GM23338 (cell line): ENCODE measurements at regions not wholly inside any gene's neighbourhood (a gene's known extent, or its start where the extent isn't known, plus 50 kb on each side); places are given as distances from the start of the nearest gene placed in this dataset.

Experiments used
- ATAC-seq: fragments of 200-7000 bp; cut with Tn5 transposase; 3 replicates; pipeline ENCODE4 v1.9.1; 2020
- DNase-seq: peaks from one replicate; pipeline ENCODE4 v3.0.0-alpha.2; 2015; ENCODE audit warnings: low spot score
- H2AFZ ChIP-seq: fragments of 200-600 bp; sonication (generic); 2 replicates; pipeline ENCODE4 v1.8.0; 2016; ENCODE audit warnings: antibody characterized with exemption, mild to moderate bottlenecking, moderate library complexity
- H3F3A ChIP-seq: fragments of 200-600 bp; sonication (generic); replicated peaks from 2 replicates; pipeline ENCODE4 v1.8.0; 2017; ENCODE audit warnings: antibody characterized with exemption, mixed run types, low read depth
- H3K27ac ChIP-seq: fragments of 200-600 bp; sonication (generic); 2 replicates; pipeline ENCODE4 v1.6.1; 2016; ENCODE audit warnings: low read depth
- H3K27me3 ChIP-seq: fragments of 200-600 bp; sonication (generic); 2 replicates; pipeline ENCODE4 v1.8.0; 2016; ENCODE audit warnings: mild to moderate bottlenecking, mixed run types, moderate library complexity; ENCODE audit not compliant: insufficient read depth
- H3K36me3 ChIP-seq: fragments of 200-600 bp; sonication (generic); 2 replicates; pipeline ENCODE4 v1.8.0; 2016; ENCODE audit warnings: mild to moderate bottlenecking; ENCODE audit not compliant: insufficient read depth
- H3K4me1 ChIP-seq: fragments of 200-600 bp; sonication (generic); 2 replicates; pipeline ENCODE4 v1.8.0; 2016; ENCODE audit warnings: mild to moderate bottlenecking, moderate library complexity; ENCODE audit not compliant: insufficient read depth
- H3K4me2 ChIP-seq: fragments of 200-600 bp; sonication (generic); 2 replicates; pipeline ENCODE4 v1.7.1; 2017; ENCODE audit warnings: mixed run types
- H3K4me3 ChIP-seq: fragments of 200-600 bp; sonication (generic); 2 replicates; pipeline ENCODE4 v1.6.1; 2016; ENCODE audit warnings: mixed run types
- H3K79me2 ChIP-seq: fragments of 200-600 bp; sonication (generic); replicated peaks from 2 replicates; pipeline ENCODE4 v1.8.0; 2017; ENCODE audit warnings: mild to moderate bottlenecking; ENCODE audit not compliant: insufficient read depth
- H3K9me2 ChIP-seq: fragments of 200-600 bp; sonication (generic); 2 replicates; pipeline ENCODE4 v1.8.0; 2017; ENCODE audit not compliant: insufficient read depth
- H4K20me1 ChIP-seq: fragments of 200-600 bp; sonication (generic); replicated peaks from 2 replicates; pipeline ENCODE4 v1.8.0; 2017; ENCODE audit warnings: mild to moderate bottlenecking; ENCODE audit not compliant: insufficient read depth
- H3K27ac Mint-ChIP-seq: 2 replicates; pipeline ENCODE4 v1.8.0; 2020; ENCODE audit warnings: inconsistent platforms, mild to moderate bottlenecking, moderate library complexity, mixed read lengths
- H3K27me3 Mint-ChIP-seq: 3 replicates; pipeline ENCODE4 v1.8.0; 2022; ENCODE audit warnings: low read depth, mild to moderate bottlenecking, moderate library complexity, mixed read lengths, inconsistent platforms; ENCODE audit not compliant: insufficient read depth, poor library complexity
- H3K36me3 Mint-ChIP-seq: 3 replicates; pipeline ENCODE4 v1.8.0; 2021; ENCODE audit warnings: low read depth, mild to moderate bottlenecking, inconsistent platforms, moderate library complexity, mixed read lengths
- H3K4me1 Mint-ChIP-seq: 3 replicates; pipeline ENCODE4 v1.8.0; 2020; ENCODE audit warnings: mild to moderate bottlenecking, inconsistent platforms, mixed read lengths
- H3K4me3 Mint-ChIP-seq: 3 replicates; pipeline ENCODE4 v1.8.0; 2021; ENCODE audit warnings: moderate library complexity, mild to moderate bottlenecking, inconsistent platforms, mixed read lengths
- H3K9me3 Mint-ChIP-seq: 3 replicates; pipeline ENCODE4 v1.8.0; 2020; ENCODE audit warnings: moderate library complexity, mild to moderate bottlenecking, inconsistent platforms, mixed read lengths
- CREB1 ChIP-seq: fragments of 250-450 bp; sonication (Bioruptor Pico); IDR thresholded peaks from 2 replicates; pipeline ENCODE4 v1.5.0; 2020; ENCODE audit warnings: low read depth, mild to moderate bottlenecking, moderate library complexity
- EZH2 ChIP-seq: fragments of 200-600 bp; sonication (generic); IDR thresholded peaks from one replicate; pipeline ENCODE4 v1.8.0; 2017; ENCODE audit warnings: antibody characterized with exemption, mild to moderate bottlenecking, low read depth; ENCODE audit not compliant: unreplicated experiment
- EZH2phosphoT487 ChIP-seq: fragments of 200-600 bp; sonication (generic); IDR thresholded peaks from one replicate; pipeline ENCODE4 v1.8.1; 2018; ENCODE audit warnings: antibody characterized with exemption; ENCODE audit not compliant: unreplicated experiment
- JUNB ChIP-seq: IDR thresholded peaks from one replicate; pipeline ENCODE4 v1.6.1; 2016; ENCODE audit warnings: antibody characterized with exemption; ENCODE audit not compliant: unreplicated experiment
- NANOG ChIP-seq: IDR thresholded peaks from 2 replicates; pipeline ENCODE4 v1.6.1; 2016; ENCODE audit warnings: antibody characterized with exemption, borderline replicate concordance
- POLR2AphosphoS5 ChIP-seq: IDR thresholded peaks from 2 replicates; pipeline ENCODE4 v1.6.1; 2016; ENCODE audit warnings: antibody characterized with exemption, low read depth
- STAT1 ChIP-seq: IDR thresholded peaks from one replicate; pipeline ENCODE4 v1.6.1; 2016; ENCODE audit warnings: antibody characterized with exemption; ENCODE audit not compliant: unreplicated experiment
- ZNF114 ChIP-seq: fragments of 250-450 bp; sonication (Bioruptor Pico); IDR thresholded peaks from 2 replicates; pipeline ENCODE4 v1.5.0; 2020; ENCODE audit warnings: mild to moderate bottlenecking, moderate library complexity
- ZNF331 ChIP-seq: fragments of 250-450 bp; sonication (Bioruptor Pico); IDR thresholded peaks from 2 replicates; pipeline ENCODE4 v1.5.0; 2020; ENCODE audit warnings: low read depth, mild to moderate bottlenecking, moderate library complexity
- TF ChIP-seq, protein P1 (sequence below), 2 experiments: fragments of 200-600 bp in 1 of 2; sonication (generic) in 1 of 2; conservative IDR thresholded peaks; 2 replicates each; pipeline versions ENCODE4 v1.5.1 to v1.6.1; 2016 to 2017; ENCODE audit warnings: antibody characterized with exemption in 2 of 2, low read depth in 2 of 2, mild to moderate bottlenecking in 2 of 2, moderate library complexity in 1 of 2
- TF ChIP-seq, protein P2 (sequence below): IDR thresholded peaks from 2 replicates; pipeline ENCODE4 v1.6.1; 2016; ENCODE audit warnings: antibody characterized with exemption
- TF ChIP-seq, protein P3 (sequence below): fragments of 250-450 bp; sonication (Bioruptor Pico); IDR thresholded peaks from 2 replicates; pipeline ENCODE4 v1.5.0; 2020; ENCODE audit warnings: mild to moderate bottlenecking, moderate library complexity
- TF ChIP-seq, protein P4 (sequence below): IDR thresholded peaks from one replicate; pipeline ENCODE4 v1.6.1; 2018; ENCODE audit warnings: antibody characterized with exemption; ENCODE audit not compliant: unreplicated experiment

DNA sequence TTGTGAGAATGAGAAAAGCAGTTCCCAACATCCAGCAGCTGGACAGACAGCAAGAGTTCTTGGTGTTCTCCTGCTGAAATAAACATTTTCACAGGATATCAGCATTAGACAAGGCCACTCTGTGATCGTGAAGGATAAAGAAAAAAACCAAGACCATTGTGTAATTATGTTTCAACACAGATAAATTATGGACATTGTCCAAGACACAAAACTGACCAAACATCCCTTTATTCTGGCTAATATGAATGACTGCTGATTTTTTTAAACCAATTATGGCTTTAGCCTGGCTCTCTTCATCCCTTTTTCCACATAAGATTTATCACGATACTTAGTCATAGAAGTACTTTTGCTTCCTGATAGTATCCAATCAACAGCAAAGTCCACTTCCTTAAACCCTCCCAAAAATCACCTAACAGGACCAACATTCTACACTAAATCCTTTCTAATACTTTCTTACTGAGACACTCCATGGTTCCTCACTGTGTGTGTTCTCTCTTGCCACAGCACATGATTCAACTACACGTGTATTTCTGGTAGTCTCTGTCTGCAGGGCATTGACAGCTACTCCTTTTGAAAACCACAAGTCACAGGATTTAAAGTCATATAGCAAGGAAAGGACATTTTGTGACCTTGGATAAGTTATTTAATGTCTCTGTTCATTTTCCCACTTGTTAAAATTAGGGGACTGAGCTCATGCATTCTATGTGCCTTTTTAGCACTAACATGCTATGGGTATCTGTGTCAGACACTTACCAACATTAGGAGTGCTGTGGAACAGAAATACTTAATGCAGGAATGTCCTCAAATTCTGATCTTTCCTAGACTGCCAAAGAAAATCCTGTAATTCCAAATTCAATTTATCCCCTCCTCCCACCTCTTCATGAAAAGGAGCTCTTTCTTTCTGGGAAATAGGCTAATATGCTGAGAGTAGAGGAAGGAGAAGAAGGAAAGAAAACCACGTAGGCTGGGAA, 137.2 kb upstream of the PGRMC2 start:
- H3K9me2 ChIP-seq: peaks cover 3% of the 10 kb centered on the region; the same call in 1 of the 2 replicates
- H3K4me3 Mint-ChIP-seq: no peak overlapping the region
- TF ChIP-seq ZNF114 (CRISPR knock-in tag): no peak
- no peak for TF ChIP-seq NANOG
- TF ChIP-seq, protein P1, sequence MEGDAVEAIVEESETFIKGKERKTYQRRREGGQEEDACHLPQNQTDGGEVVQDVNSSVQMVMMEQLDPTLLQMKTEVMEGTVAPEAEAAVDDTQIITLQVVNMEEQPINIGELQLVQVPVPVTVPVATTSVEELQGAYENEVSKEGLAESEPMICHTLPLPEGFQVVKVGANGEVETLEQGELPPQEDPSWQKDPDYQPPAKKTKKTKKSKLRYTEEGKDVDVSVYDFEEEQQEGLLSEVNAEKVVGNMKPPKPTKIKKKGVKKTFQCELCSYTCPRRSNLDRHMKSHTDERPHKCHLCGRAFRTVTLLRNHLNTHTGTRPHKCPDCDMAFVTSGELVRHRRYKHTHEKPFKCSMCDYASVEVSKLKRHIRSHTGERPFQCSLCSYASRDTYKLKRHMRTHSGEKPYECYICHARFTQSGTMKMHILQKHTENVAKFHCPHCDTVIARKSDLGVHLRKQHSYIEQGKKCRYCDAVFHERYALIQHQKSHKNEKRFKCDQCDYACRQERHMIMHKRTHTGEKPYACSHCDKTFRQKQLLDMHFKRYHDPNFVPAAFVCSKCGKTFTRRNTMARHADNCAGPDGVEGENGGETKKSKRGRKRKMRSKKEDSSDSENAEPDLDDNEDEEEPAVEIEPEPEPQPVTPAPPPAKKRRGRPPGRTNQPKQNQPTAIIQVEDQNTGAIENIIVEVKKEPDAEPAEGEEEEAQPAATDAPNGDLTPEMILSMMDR (conservative IDR thresholded peaks at IDR 0.05; ENCODE audit: low read depth in 2 of 2): no peak
- TF ChIP-seq CREB1 (CRISPR knock-in tag): no peak
- TF ChIP-seq STAT1: no peak
- TF ChIP-seq, protein P2, sequence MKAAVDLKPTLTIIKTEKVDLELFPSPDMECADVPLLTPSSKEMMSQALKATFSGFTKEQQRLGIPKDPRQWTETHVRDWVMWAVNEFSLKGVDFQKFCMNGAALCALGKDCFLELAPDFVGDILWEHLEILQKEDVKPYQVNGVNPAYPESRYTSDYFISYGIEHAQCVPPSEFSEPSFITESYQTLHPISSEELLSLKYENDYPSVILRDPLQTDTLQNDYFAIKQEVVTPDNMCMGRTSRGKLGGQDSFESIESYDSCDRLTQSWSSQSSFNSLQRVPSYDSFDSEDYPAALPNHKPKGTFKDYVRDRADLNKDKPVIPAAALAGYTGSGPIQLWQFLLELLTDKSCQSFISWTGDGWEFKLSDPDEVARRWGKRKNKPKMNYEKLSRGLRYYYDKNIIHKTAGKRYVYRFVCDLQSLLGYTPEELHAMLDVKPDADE: no peak
- no peak for TF ChIP-seq EZH2phosphoT487
- no peak for TF ChIP-seq POLR2AphosphoS5
- no peak for TF ChIP-seq JUNB
- no peak for TF ChIP-seq EZH2
- TF ChIP-seq, protein P3, sequence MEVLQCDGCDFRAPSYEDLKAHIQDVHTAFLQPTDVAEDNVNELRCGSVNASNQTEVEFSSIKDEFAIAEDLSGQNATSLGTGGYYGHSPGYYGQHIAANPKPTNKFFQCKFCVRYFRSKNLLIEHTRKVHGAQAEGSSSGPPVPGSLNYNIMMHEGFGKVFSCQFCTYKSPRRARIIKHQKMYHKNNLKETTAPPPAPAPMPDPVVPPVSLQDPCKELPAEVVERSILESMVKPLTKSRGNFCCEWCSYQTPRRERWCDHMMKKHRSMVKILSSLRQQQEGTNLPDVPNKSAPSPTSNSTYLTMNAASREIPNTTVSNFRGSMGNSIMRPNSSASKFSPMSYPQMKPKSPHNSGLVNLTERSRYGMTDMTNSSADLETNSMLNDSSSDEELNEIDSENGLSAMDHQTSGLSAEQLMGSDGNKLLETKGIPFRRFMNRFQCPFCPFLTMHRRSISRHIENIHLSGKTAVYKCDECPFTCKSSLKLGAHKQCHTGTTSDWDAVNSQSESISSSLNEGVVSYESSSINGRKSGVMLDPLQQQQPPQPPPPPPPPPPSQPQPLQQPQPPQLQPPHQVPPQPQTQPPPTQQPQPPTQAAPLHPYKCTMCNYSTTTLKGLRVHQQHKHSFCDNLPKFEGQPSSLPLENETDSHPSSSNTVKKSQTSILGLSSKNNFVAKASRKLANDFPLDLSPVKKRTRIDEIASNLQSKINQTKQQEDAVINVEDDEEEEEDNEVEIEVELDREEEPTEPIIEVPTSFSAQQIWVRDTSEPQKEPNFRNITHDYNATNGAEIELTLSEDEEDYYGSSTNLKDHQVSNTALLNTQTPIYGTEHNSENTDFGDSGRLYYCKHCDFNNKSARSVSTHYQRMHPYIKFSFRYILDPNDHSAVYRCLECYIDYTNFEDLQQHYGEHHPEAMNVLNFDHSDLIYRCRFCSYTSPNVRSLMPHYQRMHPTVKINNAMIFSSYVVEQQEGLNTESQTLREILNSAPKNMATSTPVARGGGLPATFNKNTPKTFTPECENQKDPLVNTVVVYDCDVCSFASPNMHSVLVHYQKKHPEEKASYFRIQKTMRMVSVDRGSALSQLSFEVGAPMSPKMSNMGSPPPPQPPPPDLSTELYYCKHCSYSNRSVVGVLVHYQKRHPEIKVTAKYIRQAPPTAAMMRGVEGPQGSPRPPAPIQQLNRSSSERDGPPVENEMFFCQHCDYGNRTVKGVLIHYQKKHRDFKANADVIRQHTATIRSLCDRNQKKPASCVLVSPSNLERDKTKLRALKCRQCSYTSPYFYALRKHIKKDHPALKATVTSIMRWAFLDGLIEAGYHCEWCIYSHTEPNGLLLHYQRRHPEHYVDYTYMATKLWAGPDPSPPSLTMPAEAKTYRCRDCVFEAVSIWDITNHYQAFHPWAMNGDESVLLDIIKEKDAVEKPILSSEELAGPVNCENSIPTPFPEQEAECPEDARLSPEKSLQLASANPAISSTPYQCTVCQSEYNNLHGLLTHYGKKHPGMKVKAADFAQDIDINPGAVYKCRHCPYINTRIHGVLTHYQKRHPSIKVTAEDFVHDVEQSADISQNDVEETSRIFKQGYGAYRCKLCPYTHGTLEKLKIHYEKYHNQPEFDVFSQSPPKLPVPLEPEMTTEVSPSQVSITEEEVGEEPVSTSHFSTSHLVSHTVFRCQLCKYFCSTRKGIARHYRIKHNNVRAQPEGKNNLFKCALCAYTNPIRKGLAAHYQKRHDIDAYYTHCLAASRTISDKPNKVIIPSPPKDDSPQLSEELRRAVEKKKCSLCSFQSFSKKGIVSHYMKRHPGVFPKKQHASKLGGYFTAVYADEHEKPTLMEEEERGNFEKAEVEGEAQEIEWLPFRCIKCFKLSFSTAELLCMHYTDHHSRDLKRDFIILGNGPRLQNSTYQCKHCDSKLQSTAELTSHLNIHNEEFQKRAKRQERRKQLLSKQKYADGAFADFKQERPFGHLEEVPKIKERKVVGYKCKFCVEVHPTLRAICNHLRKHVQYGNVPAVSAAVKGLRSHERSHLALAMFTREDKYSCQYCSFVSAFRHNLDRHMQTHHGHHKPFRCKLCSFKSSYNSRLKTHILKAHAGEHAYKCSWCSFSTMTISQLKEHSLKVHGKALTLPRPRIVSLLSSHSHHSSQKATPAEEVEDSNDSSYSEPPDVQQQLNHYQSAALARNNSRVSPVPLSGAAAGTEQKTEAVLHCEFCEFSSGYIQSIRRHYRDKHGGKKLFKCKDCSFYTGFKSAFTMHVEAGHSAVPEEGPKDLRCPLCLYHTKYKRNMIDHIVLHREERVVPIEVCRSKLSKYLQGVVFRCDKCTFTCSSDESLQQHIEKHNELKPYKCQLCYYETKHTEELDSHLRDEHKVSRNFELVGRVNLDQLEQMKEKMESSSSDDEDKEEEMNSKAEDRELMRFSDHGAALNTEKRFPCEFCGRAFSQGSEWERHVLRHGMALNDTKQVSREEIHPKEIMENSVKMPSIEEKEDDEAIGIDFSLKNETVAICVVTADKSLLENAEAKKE (CRISPR knock-in tag): no peak
- TF ChIP-seq, protein P4, sequence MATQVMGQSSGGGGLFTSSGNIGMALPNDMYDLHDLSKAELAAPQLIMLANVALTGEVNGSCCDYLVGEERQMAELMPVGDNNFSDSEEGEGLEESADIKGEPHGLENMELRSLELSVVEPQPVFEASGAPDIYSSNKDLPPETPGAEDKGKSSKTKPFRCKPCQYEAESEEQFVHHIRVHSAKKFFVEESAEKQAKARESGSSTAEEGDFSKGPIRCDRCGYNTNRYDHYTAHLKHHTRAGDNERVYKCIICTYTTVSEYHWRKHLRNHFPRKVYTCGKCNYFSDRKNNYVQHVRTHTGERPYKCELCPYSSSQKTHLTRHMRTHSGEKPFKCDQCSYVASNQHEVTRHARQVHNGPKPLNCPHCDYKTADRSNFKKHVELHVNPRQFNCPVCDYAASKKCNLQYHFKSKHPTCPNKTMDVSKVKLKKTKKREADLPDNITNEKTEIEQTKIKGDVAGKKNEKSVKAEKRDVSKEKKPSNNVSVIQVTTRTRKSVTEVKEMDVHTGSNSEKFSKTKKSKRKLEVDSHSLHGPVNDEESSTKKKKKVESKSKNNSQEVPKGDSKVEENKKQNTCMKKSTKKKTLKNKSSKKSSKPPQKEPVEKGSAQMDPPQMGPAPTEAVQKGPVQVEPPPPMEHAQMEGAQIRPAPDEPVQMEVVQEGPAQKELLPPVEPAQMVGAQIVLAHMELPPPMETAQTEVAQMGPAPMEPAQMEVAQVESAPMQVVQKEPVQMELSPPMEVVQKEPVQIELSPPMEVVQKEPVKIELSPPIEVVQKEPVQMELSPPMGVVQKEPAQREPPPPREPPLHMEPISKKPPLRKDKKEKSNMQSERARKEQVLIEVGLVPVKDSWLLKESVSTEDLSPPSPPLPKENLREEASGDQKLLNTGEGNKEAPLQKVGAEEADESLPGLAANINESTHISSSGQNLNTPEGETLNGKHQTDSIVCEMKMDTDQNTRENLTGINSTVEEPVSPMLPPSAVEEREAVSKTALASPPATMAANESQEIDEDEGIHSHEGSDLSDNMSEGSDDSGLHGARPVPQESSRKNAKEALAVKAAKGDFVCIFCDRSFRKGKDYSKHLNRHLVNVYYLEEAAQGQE: no peak
- TF ChIP-seq ZNF331 (CRISPR knock-in tag): no peak
- H3K27me3 Mint-ChIP-seq: no peaks in the 10 kb centered on the region
- H3K4me3 ChIP-seq: no peak overlapping the region
- no peaks in the 10 kb centered on the region for H4K20me1 ChIP-seq
- ATAC-seq (no peak), DNase-seq (no peak)
- H3K79me2 ChIP-seq: no peaks in the 10 kb centered on the region
- peaks cover 10% of the 10 kb centered on the region; the same call in 2 of the 3 replicates for H3K4me1 Mint-ChIP-seq
- no peaks in the 10 kb centered on the region for H3K27me3 ChIP-seq
- H3K36me3 Mint-ChIP-seq: peaks cover 10% of the 10 kb centered on the region; the same call in 2 of the 3 replicates
- H3K9me3 Mint-ChIP-seq: peaks cover 11% of the 10 kb centered on the region; the same call in 2 of the 3 replicates
- H3F3A ChIP-seq: no peaks in the 10 kb centered on the region
- peaks cover 5% of the 10 kb centered on the region; the same call in 1 of the 2 replicates for H3K36me3 ChIP-seq
- no peak overlapping the region for H3K27ac Mint-ChIP-seq
- no peak overlapping the region for H3K27ac ChIP-seq
- no peak overlapping the region for H3K4me2 ChIP-seq
- H3K4me1 ChIP-seq: peaks cover under 1% of the 10 kb centered on the region; the same call in 1 of the 2 replicates
- H2AFZ ChIP-seq: no peak overlapping the region
